HT1080 (cell line): ENCODE measurements at regions not wholly inside any gene's neighbourhood (a gene's known extent, or its start where the extent isn't known, plus 50 kb on each side); places are given as distances from the start of the nearest gene placed in this dataset.
A peak's percentile ranks its signal among the peaks of the same experiment; 100 is the strongest.

Experiments used
- DNase-seq: peaks from one replicate; pipeline ENCODE4 v3.0.0-alpha.2; 2015; ENCODE audit warnings: low read depth

GRCh38 chr12:94815958-94816357 is 165.6 kb upstream of the TMCC3 start:
- no peak for DNase-seq

GRCh38 chr12:94815450-94815849 is 165.1 kb upstream of the TMCC3 start:
- DNase-seq, result no peak

GRCh38 chr12:94813314-94813713 is 163.0 kb upstream of the TMCC3 start:
- no peak for DNase-seq

GRCh38 chr12:94812345-94812744 is 162.0 kb upstream of the TMCC3 start:
- DNase-seq, result no peak

GRCh38 chr12:94811611-94812010 is 161.3 kb upstream of the TMCC3 start:
- no peak for DNase-seq

GRCh38 chr12:94807951-94808350 is 157.6 kb upstream of the TMCC3 start:
- no peak for DNase-seq

GRCh38 chr12:94806617-94807016 is 156.3 kb upstream of the TMCC3 start:
- no peak for DNase-seq

- peak; percentile 18 for DNase-seq
Measured at GRCh38 chr12:94805749-94806529, 155.6 kb upstream of the TMCC3 start.

GRCh38 chr12:94803939-94804338 is 153.6 kb upstream of the TMCC3 start:
- no peak for DNase-seq

- no peak for DNase-seq
Measured at GRCh38 chr12:94802796-94803195, 152.4 kb upstream of the TMCC3 start.

- no peak for DNase-seq
Measured at GRCh38 chr12:94801745-94802144, 151.4 kb upstream of the TMCC3 start.

GRCh38 chr12:94799136-94799535 is 148.8 kb upstream of the TMCC3 start:
- DNase-seq, result no peak

GRCh38 chr12:94798113-94798512 is 147.8 kb upstream of the TMCC3 start:
- DNase-seq, result no peak

- peak; percentile 48 for DNase-seq
Measured at GRCh38 chr12:94795520-94795919, 145.2 kb upstream of the TMCC3 start.

GRCh38 chr12:94795044-94795443 is 144.7 kb upstream of the TMCC3 start:
- DNase-seq, result no peak

- DNase-seq, result no peak
Measured at GRCh38 chr12:94793191-94793595, 142.8 kb upstream of the TMCC3 start.

GRCh38 chr12:94792693-94793092 is 142.3 kb upstream of the TMCC3 start:
- no peak for DNase-seq

GRCh38 chr12:94791933-94792332 is 141.6 kb upstream of the TMCC3 start:
- no peak for DNase-seq

- no peak for DNase-seq
Measured at GRCh38 chr12:94790825-94791224, 140.5 kb upstream of the TMCC3 start.

GRCh38 chr12:94790370-94790769 is 140.0 kb upstream of the TMCC3 start:
- no peak for DNase-seq

GRCh38 chr12:94789510-94790225 is 139.3 kb upstream of the TMCC3 start:
- no peak for DNase-seq

GRCh38 chr12:94788298-94788697 is 137.9 kb upstream of the TMCC3 start:
- no peak for DNase-seq

- DNase-seq, result no peak
Measured at GRCh38 chr12:94786906-94787305, 136.5 kb upstream of the TMCC3 start.
